ENCODE measurements at regions not wholly inside any gene's neighbourhood (a gene's known extent, or its start where the extent isn't known, plus 50 kb on each side); places are given as distances from the start of the nearest gene placed in this dataset.

- TF ChIP-seq CTCF (IDR thresholded peaks at IDR 0.05; ENCODE audit: low read length) (no peak), EZH2 (optimal IDR thresholded peaks at IDR 0.05; ENCODE audit: low read depth, low read length) (no peak)
Measured at GRCh38 chr12:124375141-124375788, 80.4 kb downstream of the RFLNA start.
